ENCODE measurements at regions not wholly inside any gene's neighbourhood (a gene's known extent, or its start where the extent isn't known, plus 50 kb on each side); places are given as distances from the start of the nearest gene placed in this dataset.

DNA sequence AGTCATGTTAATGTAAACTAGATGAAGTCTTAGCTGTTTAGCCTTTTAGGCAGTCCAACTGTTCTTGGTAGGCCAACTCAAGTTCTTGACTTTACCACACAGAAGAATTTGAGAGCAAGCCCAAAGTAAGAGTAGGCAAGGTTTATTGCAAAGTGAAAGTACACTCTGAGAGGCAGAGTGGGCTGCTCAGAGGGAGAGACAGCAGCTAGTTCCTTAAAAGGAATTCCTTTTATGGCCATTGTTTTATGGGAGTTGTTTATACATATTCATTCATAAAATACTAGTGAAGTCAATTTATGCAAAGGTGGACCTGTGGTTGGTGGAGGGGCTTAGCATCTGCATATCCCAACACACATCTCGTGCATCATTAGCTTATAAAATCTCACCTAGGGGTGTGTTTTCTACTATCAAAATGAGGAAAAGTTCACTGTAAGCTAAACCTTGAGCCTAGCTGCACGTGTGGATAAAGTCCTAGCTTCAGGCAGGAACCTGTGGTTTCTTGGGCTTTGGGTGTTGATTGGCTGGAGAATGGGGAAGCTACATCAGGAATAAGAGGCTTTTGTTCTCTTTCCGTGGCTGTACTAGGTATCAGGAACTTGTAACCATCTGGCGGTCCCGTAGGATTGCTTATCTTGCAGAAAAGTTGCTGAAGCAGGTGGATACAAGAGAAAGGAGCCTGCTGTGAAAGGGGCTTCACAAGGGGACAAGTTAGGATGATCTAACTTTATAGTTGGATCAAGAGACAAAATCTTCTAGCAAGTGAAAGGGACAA, 110.4 kb upstream of the GULP1 start:
- Histone ChIP-seq H3K4me3 (no peak overlapping the region), H3K9me3 (no peaks in the 10 kb centered on the region), H3K27ac (no peak overlapping the region), H3K36me3 (no peaks in the 10 kb centered on the region), H3K4me1 (no peaks in the 10 kb centered on the region), H3K27me3 (no peaks in the 10 kb centered on the region)
- 23 to 41% (median 36%) methylated on average over 5 of the region's 5 CpGs for WGBS, 5 donors
- TF ChIP-seq, protein P1, sequence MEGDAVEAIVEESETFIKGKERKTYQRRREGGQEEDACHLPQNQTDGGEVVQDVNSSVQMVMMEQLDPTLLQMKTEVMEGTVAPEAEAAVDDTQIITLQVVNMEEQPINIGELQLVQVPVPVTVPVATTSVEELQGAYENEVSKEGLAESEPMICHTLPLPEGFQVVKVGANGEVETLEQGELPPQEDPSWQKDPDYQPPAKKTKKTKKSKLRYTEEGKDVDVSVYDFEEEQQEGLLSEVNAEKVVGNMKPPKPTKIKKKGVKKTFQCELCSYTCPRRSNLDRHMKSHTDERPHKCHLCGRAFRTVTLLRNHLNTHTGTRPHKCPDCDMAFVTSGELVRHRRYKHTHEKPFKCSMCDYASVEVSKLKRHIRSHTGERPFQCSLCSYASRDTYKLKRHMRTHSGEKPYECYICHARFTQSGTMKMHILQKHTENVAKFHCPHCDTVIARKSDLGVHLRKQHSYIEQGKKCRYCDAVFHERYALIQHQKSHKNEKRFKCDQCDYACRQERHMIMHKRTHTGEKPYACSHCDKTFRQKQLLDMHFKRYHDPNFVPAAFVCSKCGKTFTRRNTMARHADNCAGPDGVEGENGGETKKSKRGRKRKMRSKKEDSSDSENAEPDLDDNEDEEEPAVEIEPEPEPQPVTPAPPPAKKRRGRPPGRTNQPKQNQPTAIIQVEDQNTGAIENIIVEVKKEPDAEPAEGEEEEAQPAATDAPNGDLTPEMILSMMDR (IDR thresholded peaks at IDR 0.05): no peak
- no peak for TF ChIP-seq EP300 (IDR thresholded peaks at IDR 0.05)
- TF ChIP-seq POLR2A (IDR thresholded peaks at IDR 0.05): no peak
- no peak for TF ChIP-seq POLR2AphosphoS5 (IDR thresholded peaks at IDR 0.05)
- peak in 1 of 2 donors; percentile 34 for DNase-seq
- intact Hi-C loops (cut with DNase I; ENCODE audit: low total_unique reads): no loop called here

DNA sequence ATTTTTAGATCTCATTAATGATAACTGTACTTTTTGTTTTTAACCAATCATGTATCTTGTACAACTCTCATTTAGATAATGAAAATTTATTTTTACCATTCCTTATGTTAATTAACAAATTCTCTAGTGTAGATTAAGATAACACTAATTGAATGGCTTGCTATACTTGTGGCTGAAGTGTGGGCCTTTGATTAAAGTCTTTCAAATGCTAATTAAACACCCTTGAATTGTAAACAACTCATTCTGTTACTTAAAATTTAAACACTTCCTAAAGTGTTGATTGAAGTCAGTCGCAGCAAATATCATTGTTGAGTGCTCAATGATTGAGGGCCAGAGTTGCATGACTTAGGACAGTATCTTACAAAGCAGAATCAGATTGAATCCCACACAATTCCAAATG, 109.8 kb upstream of the GULP1 start:
- no peak overlapping the region for H3K27ac ChIP-seq
- DNase-seq: no peak
- 56 to 76% (median 72%) methylated on average over 1 of the region's 1 CpG for whole genome bisulfite sequencing, 5 donors
- H3K4me1 ChIP-seq: no peaks in the 10 kb centered on the region
- no peaks in the 10 kb centered on the region for H3K36me3 ChIP-seq
- H3K4me3 ChIP-seq: no peak overlapping the region
- H3K9me3 ChIP-seq: no peaks in the 10 kb centered on the region
- intact Hi-C loops (cut with DNase I; ENCODE audit: low total_unique reads): no loop called here
- no peaks in the 10 kb centered on the region for H3K27me3 ChIP-seq
- TF ChIP-seq EP300 (IDR thresholded peaks at IDR 0.05): no peak
- TF ChIP-seq, protein P1 (IDR thresholded peaks at IDR 0.05): no peak
- TF ChIP-seq POLR2AphosphoS5 (IDR thresholded peaks at IDR 0.05): no peak
- TF ChIP-seq POLR2A (IDR thresholded peaks at IDR 0.05): no peak

DNA sequence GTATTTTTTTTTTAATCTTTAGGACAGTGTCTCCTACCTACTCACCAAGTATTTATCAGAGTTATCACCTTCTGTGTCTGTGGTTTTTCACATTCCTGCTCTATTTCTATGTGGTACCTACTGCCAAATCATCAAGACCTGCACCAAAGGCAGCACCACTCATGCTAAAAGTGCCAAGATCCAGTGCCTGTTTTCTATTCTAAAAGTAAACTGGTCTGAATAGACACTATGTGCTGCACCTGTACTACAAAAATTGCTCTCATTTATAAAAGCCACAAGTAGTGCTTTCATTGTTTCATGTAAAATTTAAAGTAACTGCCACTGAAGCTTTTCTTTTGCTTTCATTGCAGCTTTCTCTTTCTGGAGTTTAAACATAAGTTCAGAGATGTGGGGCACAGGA, 103.9 kb upstream of the GULP1 start:
- intact Hi-C loops (cut with DNase I; ENCODE audit: low total_unique reads): no loop called here
- no peaks in the 10 kb centered on the region for H3K9me3 ChIP-seq
- H3K4me1 ChIP-seq: no peaks in the 10 kb centered on the region
- H3K36me3 ChIP-seq: no peaks in the 10 kb centered on the region
- no peak overlapping the region for H3K4me3 ChIP-seq
- no peaks in the 10 kb centered on the region for H3K27me3 ChIP-seq
- no peak for DNase-seq
- TF ChIP-seq POLR2A (IDR thresholded peaks at IDR 0.05) (no peak), POLR2AphosphoS5 (IDR thresholded peaks at IDR 0.05) (no peak), EP300 (IDR thresholded peaks at IDR 0.05) (no peak)
- TF ChIP-seq, protein P1 (IDR thresholded peaks at IDR 0.05): no peak
- no peak overlapping the region for H3K27ac ChIP-seq

DNA sequence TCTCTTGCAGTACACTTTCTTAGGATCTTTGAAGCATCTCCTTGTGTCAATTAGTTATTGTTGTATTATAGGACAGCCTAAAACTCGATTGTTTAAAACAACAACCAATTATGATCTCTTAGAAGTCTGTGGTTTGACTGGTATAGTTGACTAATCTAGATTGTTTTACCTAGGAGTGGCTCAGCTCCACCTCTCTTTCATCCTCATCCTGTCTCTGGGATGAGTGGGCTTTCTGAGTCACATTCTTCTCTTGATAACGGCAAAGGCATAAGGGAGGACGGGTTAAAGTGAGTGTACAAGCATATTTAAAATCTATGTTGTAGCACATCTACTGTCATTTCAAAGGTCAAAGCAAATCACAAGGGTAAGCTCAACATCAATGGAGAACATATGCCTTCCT, 102.3 kb upstream of the GULP1 start:
- no peak for DNase-seq
- Histone ChIP-seq H3K9me3 (no peaks in the 10 kb centered on the region), H3K4me3 (no peak overlapping the region), H3K27me3 (no peaks in the 10 kb centered on the region), H3K27ac (no peak overlapping the region), H3K36me3 (no peaks in the 10 kb centered on the region), H3K4me1 (no peaks in the 10 kb centered on the region)
- intact Hi-C loops (cut with DNase I; ENCODE audit: low total_unique reads): no loop called here
- TF ChIP-seq, protein P1 (IDR thresholded peaks at IDR 0.05): no peak
- TF ChIP-seq POLR2A (IDR thresholded peaks at IDR 0.05): no peak
- no peak for TF ChIP-seq EP300 (IDR thresholded peaks at IDR 0.05)
- no peak for TF ChIP-seq POLR2AphosphoS5 (IDR thresholded peaks at IDR 0.05)
- WGBS, 5 donors: 68 to 76% (median 72%) methylated on average over 3 of the region's 3 CpGs

Data from stomach (tissue), 8 donors.